Liver (tissue), 8 donors: ENCODE measurements at regions not wholly inside any gene's neighbourhood (a gene's known extent, or its start where the extent isn't known, plus 50 kb on each side); places are given as distances from the start of the nearest gene placed in this dataset.

Experiments
- DNase-seq: peaks from one replicate; pipeline ENCODE4 v3.0.0-alpha.2; 2017; ENCODE audit warnings: low spot score
- H3K27ac ChIP-seq, 2 donors: one replicate each; pipeline ENCODE4 v1.7.0; 2013; ENCODE audit warnings: inconsistent platforms in 2 of 2, low read length in 2 of 2, control low read depth in 1 of 2, low read depth in 1 of 2, mild to moderate bottlenecking in 1 of 2
- H3K27me3 ChIP-seq, 4 donors: one replicate each; pipeline versions ENCODE4 v1.6.1 to v1.7.0; 2013; ENCODE audit warnings: low read length in 3 of 4, inconsistent platforms in 1 of 4, mild to moderate bottlenecking in 1 of 4, moderate library complexity in 1 of 4; ENCODE audit not compliant: control insufficient read depth in 4 of 4, insufficient read depth in 4 of 4
- H3K36me3 ChIP-seq, 4 donors: one replicate each; pipeline versions ENCODE4 v1.6.1 to v1.7.0; 2013; ENCODE audit warnings: low read length in 3 of 4, mild to moderate bottlenecking in 3 of 4, low read depth in 1 of 4, moderate library complexity in 1 of 4; ENCODE audit not compliant: control insufficient read depth in 4 of 4, insufficient read depth in 3 of 4
- H3K4me1 ChIP-seq, 4 donors: one replicate each; pipeline versions ENCODE4 v1.6.1 to v1.7.0; 2013; ENCODE audit warnings: low read length in 3 of 4, mild to moderate bottlenecking in 3 of 4, moderate library complexity in 1 of 4; ENCODE audit not compliant: control insufficient read depth in 4 of 4, insufficient read depth in 4 of 4
- H3K4me3 ChIP-seq, 3 donors: one replicate each; pipeline versions ENCODE4 v1.6.1 to v1.7.0; 2013; ENCODE audit warnings: low read length in 3 of 3, control low read depth in 1 of 3, low read depth in 1 of 3, mild to moderate bottlenecking in 1 of 3
- H3K9ac ChIP-seq, 2 donors: one replicate each; pipeline ENCODE4 v1.7.0; 2013; ENCODE audit warnings: low read length in 2 of 2, mild to moderate bottlenecking in 2 of 2, moderate library complexity in 2 of 2, control low read depth in 1 of 2, low read depth in 1 of 2
- H3K9me3 ChIP-seq, 4 donors: one replicate each; pipeline versions ENCODE4 v1.6.1 to v1.7.0; 2013; ENCODE audit warnings: low read length in 3 of 4; ENCODE audit not compliant: control insufficient read depth in 4 of 4
- CTCF ChIP-seq: fragments of 150-350 bp; IDR thresholded peaks from 2 replicates; pipeline ENCODE4 v1.5.1; 2017; ENCODE audit warnings: improper control_type of control experiment, low read depth, low read length; ENCODE audit not compliant: missing input control
- EGR1 ChIP-seq, 2 donors: IDR thresholded peaks; 2 replicates each; pipeline ENCODE4 v1.6.1; 2016 to 2018; ENCODE audit warnings: antibody characterized with exemption in 2 of 2, low read depth in 2 of 2
- FOXA1 ChIP-seq: IDR thresholded peaks from 2 replicates; pipeline ENCODE4 v1.6.1; 2016; ENCODE audit warnings: antibody characterized with exemption
- FOXA2 ChIP-seq: IDR thresholded peaks from 2 replicates; pipeline ENCODE4 v1.6.1; 2016; ENCODE audit warnings: antibody characterized with exemption
- GABPA ChIP-seq, 2 donors: IDR thresholded peaks in 1 of 2; conservative IDR thresholded peaks in 1 of 2; 2 replicates each; pipeline ENCODE4 v1.6.1; 2016; ENCODE audit warnings: antibody characterized with exemption in 2 of 2, mild to moderate bottlenecking in 1 of 2, moderate library complexity in 1 of 2
- HNF4G ChIP-seq: IDR thresholded peaks from 2 replicates; pipeline ENCODE4 v1.6.1; 2016; ENCODE audit warnings: antibody characterized with exemption
- JUND ChIP-seq, 2 donors: IDR thresholded peaks; 2 replicates each; pipeline ENCODE4 v1.6.1; 2016; ENCODE audit warnings: antibody characterized with exemption in 2 of 2
- MAX ChIP-seq: IDR thresholded peaks from 2 replicates; pipeline ENCODE4 v1.6.1; 2016; ENCODE audit warnings: antibody characterized with exemption
- NR2F2 ChIP-seq: IDR thresholded peaks from 2 replicates; pipeline ENCODE4 v1.6.1; 2016; ENCODE audit warnings: antibody characterized with exemption
- RAD21 ChIP-seq, 2 donors: IDR thresholded peaks; 2 replicates each; pipeline ENCODE4 v1.6.1; 2016; ENCODE audit warnings: antibody characterized with exemption in 2 of 2, mild to moderate bottlenecking in 2 of 2
- REST ChIP-seq: IDR thresholded peaks from 2 replicates; pipeline ENCODE4 v1.6.1; 2016; ENCODE audit warnings: antibody characterized with exemption, mild to moderate bottlenecking
- RXRA ChIP-seq, 2 donors: IDR thresholded peaks; 2 replicates each; pipeline ENCODE4 v1.6.1; 2017 to 2018; ENCODE audit warnings: antibody characterized with exemption in 2 of 2, mild to moderate bottlenecking in 1 of 2
- SP1 ChIP-seq: IDR thresholded peaks from 2 replicates; pipeline ENCODE4 v1.6.1; 2018; ENCODE audit warnings: antibody characterized with exemption, mild to moderate bottlenecking
- TAF1 ChIP-seq: conservative IDR thresholded peaks from 2 replicates; pipeline ENCODE4 v1.6.1; 2016; ENCODE audit warnings: antibody characterized with exemption, mild to moderate bottlenecking
- YY1 ChIP-seq: IDR thresholded peaks from 2 replicates; pipeline ENCODE4 v1.6.1; 2016; ENCODE audit warnings: antibody characterized with exemption, mild to moderate bottlenecking
- WGBS: extraction: QIAGEN DNeasy Blood & Tissue Kit; methylation state at CpG from one replicate; pipeline ENCODE4 v1.1.7; 2013; 5-methylcytosine and 5-hydroxymethylcytosine counted together
- TF ChIP-seq, protein P1 (sequence below): IDR thresholded peaks from 2 replicates; pipeline ENCODE4 v1.6.1; 2016; ENCODE audit warnings: antibody characterized with exemption
- TF ChIP-seq, protein P2 (sequence below): IDR thresholded peaks from 2 replicates; pipeline ENCODE4 v1.6.1; 2016; ENCODE audit warnings: antibody characterized with exemption
- donor health status: healthy.
- donor health status: healthy.
- donor health status: healthy.
- donor health status: healthy.
- donor health status: healthy.

GRCh38 chr20:50392138-50392866, 117.9 kb upstream of the PTPN1 start:
- WGBS = 88% methylated on average over 9 of the region's 9 CpGs
- H3K4me1 ChIP-seq = peaks cover 18 to 71% (median 50%) of the 10 kb centered on the region in 4 donors

DNA sequence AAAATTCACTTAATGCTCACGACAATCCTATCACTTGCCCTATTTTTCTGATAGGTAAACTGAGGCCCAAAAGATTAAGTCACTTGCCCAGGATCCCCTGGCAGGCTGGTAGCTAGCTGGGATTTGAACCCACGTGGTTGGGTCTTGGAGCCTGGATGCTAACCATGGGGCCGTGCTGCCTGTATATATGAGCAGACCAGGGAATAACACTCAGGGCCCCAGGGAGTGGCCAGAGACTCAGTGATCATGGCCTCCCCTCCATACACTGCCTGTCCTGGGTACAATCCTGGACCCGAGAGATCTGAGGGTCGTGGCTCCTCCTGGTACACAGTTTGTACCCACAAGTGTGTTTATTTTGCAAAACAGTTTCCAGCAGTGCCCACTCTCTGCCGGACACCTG, 116.9 kb upstream of the PTPN1 start:
- TF ChIP-seq EGR1 (IDR thresholded peaks at IDR 0.05; ENCODE audit: low read depth in 2 of 2) = no peak
- TF ChIP-seq FOXA1 = no peak
- no peak for TF ChIP-seq RAD21 (IDR thresholded peaks at IDR 0.05)
- TF ChIP-seq FOXA2 = no peak
- TF ChIP-seq NR2F2 = no peak
- no peak for TF ChIP-seq REST
- TF ChIP-seq MAX = no peak
- no peak for TF ChIP-seq CTCF
- TF ChIP-seq SP1 = no peak
- TF ChIP-seq, protein P1, sequence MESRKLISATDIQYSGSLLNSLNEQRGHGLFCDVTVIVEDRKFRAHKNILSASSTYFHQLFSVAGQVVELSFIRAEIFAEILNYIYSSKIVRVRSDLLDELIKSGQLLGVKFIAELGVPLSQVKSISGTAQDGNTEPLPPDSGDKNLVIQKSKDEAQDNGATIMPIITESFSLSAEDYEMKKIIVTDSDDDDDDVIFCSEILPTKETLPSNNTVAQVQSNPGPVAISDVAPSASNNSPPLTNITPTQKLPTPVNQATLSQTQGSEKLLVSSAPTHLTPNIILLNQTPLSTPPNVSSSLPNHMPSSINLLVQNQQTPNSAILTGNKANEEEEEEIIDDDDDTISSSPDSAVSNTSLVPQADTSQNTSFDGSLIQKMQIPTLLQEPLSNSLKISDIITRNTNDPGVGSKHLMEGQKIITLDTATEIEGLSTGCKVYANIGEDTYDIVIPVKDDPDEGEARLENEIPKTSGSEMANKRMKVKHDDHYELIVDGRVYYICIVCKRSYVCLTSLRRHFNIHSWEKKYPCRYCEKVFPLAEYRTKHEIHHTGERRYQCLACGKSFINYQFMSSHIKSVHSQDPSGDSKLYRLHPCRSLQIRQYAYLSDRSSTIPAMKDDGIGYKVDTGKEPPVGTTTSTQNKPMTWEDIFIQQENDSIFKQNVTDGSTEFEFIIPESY = no peak
- TF ChIP-seq HNF4G = no peak
- no peak for TF ChIP-seq JUND (IDR thresholded peaks at IDR 0.05)
- TF ChIP-seq YY1 = no peak
- TF ChIP-seq GABPA (IDR thresholded peaks at IDR 0.05 in 1 of 2, conservative IDR thresholded peaks at IDR 0.05 in 1 of 2) = no peak
- no peak for TF ChIP-seq RXRA (IDR thresholded peaks at IDR 0.05)
- TF ChIP-seq, protein P2, sequence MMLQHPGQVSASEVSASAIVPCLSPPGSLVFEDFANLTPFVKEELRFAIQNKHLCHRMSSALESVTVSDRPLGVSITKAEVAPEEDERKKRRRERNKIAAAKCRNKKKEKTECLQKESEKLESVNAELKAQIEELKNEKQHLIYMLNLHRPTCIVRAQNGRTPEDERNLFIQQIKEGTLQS = no peak
- Histone ChIP-seq H3K27me3 (no peaks in the 10 kb centered on the region), H3K4me1 (peaks cover 18 to 74% (median 51%) of the 10 kb centered on the region in 4 donors), H3K27ac (no peak overlapping the region), H3K9me3 (no peaks in the 10 kb centered on the region), H3K9ac (no peak overlapping the region), H3K4me3 (no peak overlapping the region), H3K36me3 (no peaks in the 10 kb centered on the region)
- DNase-seq = no peak
- WGBS = 81% methylated on average over 6 of the region's 6 CpGs

More at GRCh38 chr20:50392138-50392866, 117.9 kb upstream of the PTPN1 start:
- Histone ChIP-seq H3K4me3 (no peak overlapping the region), H3K27me3 (no peaks in the 10 kb centered on the region), H3K27ac (no peak overlapping the region), H3K9me3 (no peaks in the 10 kb centered on the region), H3K36me3 (no peaks in the 10 kb centered on the region), H3K9ac (no peak overlapping the region)
- TF ChIP-seq JUND (IDR thresholded peaks at IDR 0.05) (no peak), FOXA2 (no peak), FOXA1 (no peak), NR2F2 (no peak), YY1 (no peak), TAF1 (no peak), RXRA (IDR thresholded peaks at IDR 0.05) (no peak), CTCF (no peak), RAD21 (IDR thresholded peaks at IDR 0.05) (no peak)
- DNase-seq = no peak
